ENCODE measurements at regions not wholly inside any gene's neighbourhood (a gene's known extent, or its start where the extent isn't known, plus 50 kb on each side); places are given as distances from the start of the nearest gene placed in this dataset.

DNA sequence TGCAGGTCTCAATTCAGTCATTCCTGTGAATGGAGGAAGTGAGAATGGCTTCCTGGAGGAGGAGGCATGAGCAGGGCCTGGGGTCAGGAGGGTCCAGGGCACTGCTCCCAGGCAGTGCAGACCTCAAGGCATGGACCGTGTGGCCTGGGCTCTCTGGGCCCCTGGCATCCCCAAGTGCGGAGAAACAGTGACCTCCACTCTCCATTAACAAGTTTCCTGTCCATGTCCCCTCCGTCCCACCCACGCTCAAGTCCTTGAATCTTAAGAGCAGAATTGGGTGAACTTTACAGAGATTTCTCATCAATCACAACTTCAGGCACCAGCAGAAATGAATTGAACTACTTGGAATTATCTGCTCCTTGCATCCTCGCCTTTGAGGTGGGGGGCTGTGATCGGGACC, 211.1 kb downstream of the NPHP4 start:
- H2AK5ac ChIP-seq (ENCODE audit: low read depth, low read length) = peak overlapping the region; percentile 75
- WGBS, 2 donors (ENCODE audit: extremely low coverage in 2 of 2, insufficient read length in 2 of 2, insufficient replicate concordance in 1 of 2) = no CpG with 5 or more reads among the region's 6 CpGs

DNA sequence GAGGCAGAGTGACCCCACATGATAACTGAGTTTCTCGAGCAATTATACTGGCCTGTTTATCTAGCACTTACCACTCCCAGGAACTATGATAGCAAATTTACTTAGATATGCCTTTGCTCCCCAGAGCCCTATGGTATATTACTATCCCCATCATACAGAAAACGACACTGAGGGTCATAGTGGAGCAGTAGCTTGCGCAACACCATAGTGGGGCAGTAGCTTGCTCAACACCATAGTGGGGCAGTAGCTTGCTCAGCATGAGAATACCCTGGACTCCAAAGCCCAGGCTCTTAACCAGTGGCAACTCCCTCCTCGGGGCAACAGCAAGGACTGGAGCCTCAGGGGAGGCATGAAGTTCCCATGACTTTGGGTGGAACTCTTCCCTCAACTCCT, 211.9 kb downstream of the NPHP4 start:
- no peak overlapping the region for H4K8ac ChIP-seq (ENCODE audit: low read depth, low read length)
- no peak overlapping the region for H2BK15ac ChIP-seq (ENCODE audit: low read length)
- no peak overlapping the region for H3K9ac ChIP-seq (ENCODE audit: low read depth, low read length, poor library complexity)
- no peaks in the 10 kb centered on the region for H3K36me3 ChIP-seq (replicated peaks in 1 of 2; ENCODE audit: control insufficient read depth in 2 of 2, insufficient read depth in 2 of 2, low read length in 2 of 2)
- H2BK12ac ChIP-seq (ENCODE audit: low read length) = no peak overlapping the region
- H3K4me3 ChIP-seq (ENCODE audit: low read length in 2 of 2) = no peak overlapping the region
- no peak overlapping the region for H2BK120ac ChIP-seq (ENCODE audit: low read depth, low read length)
- no peak for DNase-seq (ENCODE audit: low spot score)
- H3K4me2 ChIP-seq (ENCODE audit: insufficient read depth, low read length, poor library complexity, severe bottlenecking) = no peak overlapping the region
- H2AFZ ChIP-seq (ENCODE audit: low read length) = no peak overlapping the region
- H3K18ac ChIP-seq (ENCODE audit: low read length) = peak overlapping the region; percentile 83
- H3K14ac ChIP-seq (ENCODE audit: low read length) = no peak overlapping the region
- peak overlapping the region; percentile 53 for H2BK5ac ChIP-seq (ENCODE audit: low read length)
- H3K23ac ChIP-seq (ENCODE audit: low read depth, low read length, poor library complexity) = no peak overlapping the region
- no peaks in the 10 kb centered on the region for H3K4me1 ChIP-seq (ENCODE audit: control insufficient read depth in 2 of 2, insufficient read depth in 1 of 2, low read depth in 1 of 2, low read length in 2 of 2)
- H2AK5ac ChIP-seq (ENCODE audit: low read depth, low read length) = no peak overlapping the region
- WGBS, 2 donors (ENCODE audit: extremely low coverage in 2 of 2, insufficient read length in 2 of 2, insufficient replicate concordance in 1 of 2) = no CpG with 5 or more reads among the region's 4 CpGs
- H3K27ac ChIP-seq (replicated peaks; ENCODE audit: low read length) = no peak overlapping the region
- no peaks in the 10 kb centered on the region for H3K9me3 ChIP-seq (replicated peaks in 1 of 2; ENCODE audit: control insufficient read depth in 2 of 2, insufficient read depth in 1 of 2, low read depth in 1 of 2, low read length in 2 of 2)
- no peaks in the 10 kb centered on the region for H3K79me1 ChIP-seq (ENCODE audit: low read depth, low read length)
- H3K27me3 ChIP-seq (ENCODE audit: control insufficient read depth in 3 of 3, insufficient read depth in 3 of 3, low read depth in 1 of 3, low read length in 3 of 3) = peaks cover 0 to 3% (median 0%) of the 10 kb centered on the region in 3 experiments
- no peak overlapping the region for H4K91ac ChIP-seq (ENCODE audit: low read depth, low read length, poor library complexity)
- no peak overlapping the region for H3K4ac ChIP-seq (ENCODE audit: low read length)

More for the DNA sequence above, 211.1 kb downstream of the NPHP4 start:
- no peaks in the 10 kb centered on the region for H3K4me1 ChIP-seq (ENCODE audit: control insufficient read depth in 2 of 2, insufficient read depth in 1 of 2, low read depth in 1 of 2, low read length in 2 of 2)
- H3K9ac ChIP-seq (ENCODE audit: low read depth, low read length, poor library complexity) = no peak overlapping the region
- no peak overlapping the region for H2BK120ac ChIP-seq (ENCODE audit: low read depth, low read length)
- H4K91ac ChIP-seq (ENCODE audit: low read depth, low read length, poor library complexity) = no peak overlapping the region
- H3K14ac ChIP-seq (ENCODE audit: low read length) = no peak overlapping the region
- no peaks in the 10 kb centered on the region for H3K9me3 ChIP-seq (replicated peaks in 1 of 2; ENCODE audit: control insufficient read depth in 2 of 2, insufficient read depth in 1 of 2, low read depth in 1 of 2, low read length in 2 of 2)
- H3K27me3 ChIP-seq (ENCODE audit: control insufficient read depth in 3 of 3, insufficient read depth in 3 of 3, low read depth in 1 of 3, low read length in 3 of 3) = no peaks in the 10 kb centered on the region
- no peak overlapping the region for H3K4ac ChIP-seq (ENCODE audit: low read length)
- no peak overlapping the region for H2BK5ac ChIP-seq (ENCODE audit: low read length)
- DNase-seq (ENCODE audit: low spot score) = no peak
- no peak overlapping the region for H2AFZ ChIP-seq (ENCODE audit: low read length)
- H3K23ac ChIP-seq (ENCODE audit: low read depth, low read length, poor library complexity) = no peak overlapping the region
- H3K18ac ChIP-seq (ENCODE audit: low read length) = no peak overlapping the region
- H3K27ac ChIP-seq (replicated peaks; ENCODE audit: low read length) = no peak overlapping the region
- H2BK12ac ChIP-seq (ENCODE audit: low read length) = no peak overlapping the region
- H3K4me2 ChIP-seq (ENCODE audit: insufficient read depth, low read length, poor library complexity, severe bottlenecking) = no peak overlapping the region
- H3K4me3 ChIP-seq (ENCODE audit: low read length in 2 of 2) = no peak overlapping the region
- no peak overlapping the region for H4K8ac ChIP-seq (ENCODE audit: low read depth, low read length)
- H3K36me3 ChIP-seq (replicated peaks in 1 of 2; ENCODE audit: control insufficient read depth in 2 of 2, insufficient read depth in 2 of 2, low read length in 2 of 2) = no peaks in the 10 kb centered on the region
- H2BK15ac ChIP-seq (ENCODE audit: low read length) = no peak overlapping the region
- no peaks in the 10 kb centered on the region for H3K79me1 ChIP-seq (ENCODE audit: low read depth, low read length)

DNA sequence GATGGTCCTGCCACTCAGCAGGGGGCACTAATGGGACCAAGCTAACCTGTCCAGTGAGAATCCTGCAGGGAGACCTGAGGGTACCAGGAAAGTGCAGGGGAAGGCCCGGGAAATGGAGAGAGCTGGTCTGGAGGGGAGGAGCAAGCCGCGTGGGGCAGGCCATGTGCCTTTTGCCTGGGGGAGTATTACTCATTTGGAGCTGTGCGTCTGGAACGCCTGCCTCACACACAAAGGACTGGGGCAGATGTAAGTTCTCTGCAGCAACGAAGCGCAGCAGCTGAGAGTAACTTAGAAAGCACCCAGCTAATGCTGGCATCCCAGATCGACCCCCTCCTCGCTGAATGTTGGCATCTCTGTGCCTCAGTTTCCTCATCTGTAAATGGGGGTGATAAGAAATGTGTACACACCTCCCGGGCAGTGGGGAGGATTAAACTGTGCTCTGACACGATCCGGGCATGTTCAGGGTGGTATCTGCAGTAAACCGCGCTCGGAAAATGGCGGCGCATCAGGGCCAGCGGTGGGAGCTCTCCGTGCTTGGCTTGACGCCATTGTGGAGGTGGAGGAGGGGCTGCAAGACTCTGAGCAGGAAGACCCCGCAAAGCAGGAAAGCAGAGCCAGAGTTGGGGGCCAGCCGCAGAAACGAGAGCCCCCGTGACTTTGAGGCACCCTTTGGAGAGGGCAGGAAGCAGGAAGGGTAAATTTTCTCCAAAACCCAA, 212.5 kb downstream of the NPHP4 start:
- no peak overlapping the region for H3K4me3 ChIP-seq (ENCODE audit: low read length in 2 of 2)
- peak overlapping the region; percentile 83 for H3K18ac ChIP-seq (ENCODE audit: low read length)
- no peak overlapping the region for H2BK12ac ChIP-seq (ENCODE audit: low read length)
- no peak overlapping the region for H3K9ac ChIP-seq (ENCODE audit: low read depth, low read length, poor library complexity)
- H3K4me2 ChIP-seq (ENCODE audit: insufficient read depth, low read length, poor library complexity, severe bottlenecking) = no peak overlapping the region
- H3K27me3 ChIP-seq (ENCODE audit: control insufficient read depth in 3 of 3, insufficient read depth in 3 of 3, low read depth in 1 of 3, low read length in 3 of 3) = peaks cover 0 to 3% (median 0%) of the 10 kb centered on the region in 3 experiments
- H2AK5ac ChIP-seq (ENCODE audit: low read depth, low read length) = peak overlapping the region; percentile 70
- H3K4ac ChIP-seq (ENCODE audit: low read length) = no peak overlapping the region
- DNase-seq (ENCODE audit: low spot score) = no peak
- H3K23ac ChIP-seq (ENCODE audit: low read depth, low read length, poor library complexity) = no peak overlapping the region
- no peaks in the 10 kb centered on the region for H3K4me1 ChIP-seq (ENCODE audit: control insufficient read depth in 2 of 2, insufficient read depth in 1 of 2, low read depth in 1 of 2, low read length in 2 of 2)
- peak overlapping the region; percentile 38 for H3K14ac ChIP-seq (ENCODE audit: low read length)
- H2AFZ ChIP-seq (ENCODE audit: low read length) = no peak overlapping the region
- H2BK15ac ChIP-seq (ENCODE audit: low read length) = no peak overlapping the region
- H3K27ac ChIP-seq (replicated peaks; ENCODE audit: low read length) = no peak overlapping the region
- no peak overlapping the region for H4K8ac ChIP-seq (ENCODE audit: low read depth, low read length)
- H2BK5ac ChIP-seq (ENCODE audit: low read length) = peak overlapping the region; percentile 53
- no peaks in the 10 kb centered on the region for H3K9me3 ChIP-seq (replicated peaks in 1 of 2; ENCODE audit: control insufficient read depth in 2 of 2, insufficient read depth in 1 of 2, low read depth in 1 of 2, low read length in 2 of 2)
- no peak overlapping the region for H4K91ac ChIP-seq (ENCODE audit: low read depth, low read length, poor library complexity)
- H3K36me3 ChIP-seq (replicated peaks in 1 of 2; ENCODE audit: control insufficient read depth in 2 of 2, insufficient read depth in 2 of 2, low read length in 2 of 2) = no peaks in the 10 kb centered on the region
- H2BK120ac ChIP-seq (ENCODE audit: low read depth, low read length) = no peak overlapping the region
- WGBS, 2 donors (ENCODE audit: extremely low coverage in 2 of 2, insufficient read length in 2 of 2, insufficient replicate concordance in 1 of 2) = no CpG with 5 or more reads among the region's 24 CpGs
- H3K79me1 ChIP-seq (ENCODE audit: low read depth, low read length) = no peaks in the 10 kb centered on the region

DNA sequence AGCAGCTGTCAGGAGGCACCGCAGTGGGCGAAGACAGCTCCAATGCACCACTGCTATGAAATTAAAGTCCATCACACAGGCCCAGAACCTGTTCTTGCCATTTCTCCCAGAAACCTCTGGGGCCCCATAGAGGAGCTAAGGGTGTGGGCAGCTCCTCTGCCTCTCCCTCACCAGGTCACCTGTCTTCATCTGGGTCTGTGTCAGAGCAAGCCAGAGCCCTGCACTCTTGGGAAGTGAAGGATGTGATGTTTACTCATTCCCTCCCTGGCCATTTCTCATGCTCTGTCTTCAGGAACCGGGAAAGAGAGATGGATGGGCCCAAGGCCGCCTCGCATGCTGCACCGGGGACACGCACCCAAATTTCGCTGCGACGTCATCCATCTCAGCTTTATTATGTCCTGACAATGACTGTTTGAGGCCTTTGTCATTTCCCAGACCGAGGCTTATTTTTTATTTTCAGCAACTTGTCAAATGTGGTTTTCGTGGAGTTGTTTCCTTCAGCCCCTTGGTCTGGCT, 216.1 kb downstream of the NPHP4 start:
- no CpG with 5 or more reads among the region's 12 CpGs for WGBS, 2 donors (ENCODE audit: extremely low coverage in 2 of 2, insufficient read length in 2 of 2, insufficient replicate concordance in 1 of 2)
- H3K14ac ChIP-seq (ENCODE audit: low read length) = no peak overlapping the region
- DNase-seq (ENCODE audit: low spot score) = no peak

More for the DNA sequence above, 216.1 kb downstream of the NPHP4 start:
- H2AFZ ChIP-seq (ENCODE audit: low read length) = no peak overlapping the region
- H3K79me1 ChIP-seq (ENCODE audit: low read depth, low read length) = no peaks in the 10 kb centered on the region
- H3K27me3 ChIP-seq (ENCODE audit: control insufficient read depth in 3 of 3, insufficient read depth in 3 of 3, low read depth in 1 of 3, low read length in 3 of 3) = peaks cover 0 to 4% (median 0%) of the 10 kb centered on the region in 3 experiments
- no peaks in the 10 kb centered on the region for H3K9me3 ChIP-seq (replicated peaks in 1 of 2; ENCODE audit: control insufficient read depth in 2 of 2, insufficient read depth in 1 of 2, low read depth in 1 of 2, low read length in 2 of 2)
- no peak overlapping the region for H4K91ac ChIP-seq (ENCODE audit: low read depth, low read length, poor library complexity)
- H3K36me3 ChIP-seq (replicated peaks in 1 of 2; ENCODE audit: control insufficient read depth in 2 of 2, insufficient read depth in 2 of 2, low read length in 2 of 2) = no peaks in the 10 kb centered on the region
- H3K4me1 ChIP-seq (ENCODE audit: control insufficient read depth in 2 of 2, insufficient read depth in 1 of 2, low read depth in 1 of 2, low read length in 2 of 2) = peaks cover 0 to 3% of the 10 kb centered on the region in 2 donors
- H2BK120ac ChIP-seq (ENCODE audit: low read depth, low read length) = no peak overlapping the region
- H3K4me2 ChIP-seq (ENCODE audit: insufficient read depth, low read length, poor library complexity, severe bottlenecking) = no peak overlapping the region
- peak overlapping the region; percentile 4 for H4K8ac ChIP-seq (ENCODE audit: low read depth, low read length)
- H2BK5ac ChIP-seq (ENCODE audit: low read length) = no peak overlapping the region
- no peak overlapping the region for H3K9ac ChIP-seq (ENCODE audit: low read depth, low read length, poor library complexity)
- H3K27ac ChIP-seq (replicated peaks; ENCODE audit: low read length) = no peak overlapping the region
- H2AK5ac ChIP-seq (ENCODE audit: low read depth, low read length) = peak overlapping the region; percentile 58
- H2BK15ac ChIP-seq (ENCODE audit: low read length) = peak overlapping the region; percentile 9
- H3K18ac ChIP-seq (ENCODE audit: low read length) = peak overlapping the region; percentile 39
- no peak overlapping the region for H2BK12ac ChIP-seq (ENCODE audit: low read length)
- H3K4me3 ChIP-seq (ENCODE audit: low read length in 2 of 2) = no peak overlapping the region
- no peak overlapping the region for H3K4ac ChIP-seq (ENCODE audit: low read length)
- no peak overlapping the region for H3K23ac ChIP-seq (ENCODE audit: low read depth, low read length, poor library complexity)
